ENCODE measurements at regions not wholly inside any gene's neighbourhood (a gene's known extent, or its start where the extent isn't known, plus 50 kb on each side); places are given as distances from the start of the nearest gene placed in this dataset.

DNA sequence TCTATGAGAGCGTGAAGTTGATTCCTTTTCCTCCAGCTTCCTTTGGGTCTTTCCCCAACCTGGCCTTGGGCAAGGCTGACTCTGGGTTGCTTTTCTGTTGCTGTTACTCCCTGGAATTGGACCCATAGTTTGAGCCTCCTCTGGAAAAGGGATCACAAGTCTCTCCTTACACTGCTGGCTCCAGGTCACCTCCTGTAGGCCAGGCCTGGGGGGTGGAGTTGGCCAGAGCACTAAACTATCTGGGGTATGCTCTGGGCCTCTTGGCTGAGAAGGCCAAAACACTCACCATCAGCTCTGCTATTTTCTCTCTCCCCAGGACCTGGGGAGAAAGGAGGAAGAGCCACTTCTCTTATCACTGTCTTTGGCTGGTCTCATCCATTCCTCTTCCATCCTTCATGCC lies 56.5 kb upstream of the NCOA1 start:
- DNase-seq = peak; percentile 47
- Histone ChIP-seq H3K27ac (no peak overlapping the region), H3K36me3 (ENCODE audit: low read depth, missing control alignments) (no peaks in the 10 kb centered on the region), H3K27me3 (no peaks in the 10 kb centered on the region), H3K9me3 (no peaks in the 10 kb centered on the region), H3K4me1 (peaks cover 8% of the 10 kb centered on the region), H3K4me3 (no peak overlapping the region)
- WGBS, 2 donors = 84 to 100% methylated on average over 1 of the region's 1 CpG
- TF ChIP-seq CTCF (IDR thresholded peaks at IDR 0.05) = no peak
- no peak for TF ChIP-seq POLR2A (IDR thresholded peaks at IDR 0.05)
- intact Hi-C loops (cut with DNase I; ENCODE audit: low total_unique reads) = no loop called here

DNA sequence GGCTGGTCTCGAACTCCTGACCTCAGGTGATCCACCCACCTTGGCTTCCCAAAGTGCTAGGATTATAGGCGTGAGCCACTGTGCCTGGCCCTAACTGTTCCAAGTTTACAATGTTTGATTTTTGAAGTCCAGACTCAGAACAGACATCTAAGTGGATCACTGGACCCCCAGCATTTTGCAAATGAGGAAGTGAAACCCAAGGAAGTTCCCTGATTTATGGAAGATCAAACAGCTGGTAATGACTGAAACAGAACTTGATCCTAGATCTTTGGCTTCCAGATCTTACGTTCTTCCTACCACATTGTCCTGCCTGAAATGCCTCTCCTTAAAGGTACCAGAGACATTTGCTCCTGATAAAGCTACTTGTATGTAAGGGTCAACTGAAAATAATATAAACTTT lies 58.3 kb upstream of the NCOA1 start:
- intact Hi-C loops (cut with DNase I; ENCODE audit: low total_unique reads) = no loop called here
- no peaks in the 10 kb centered on the region for H3K9me3 ChIP-seq
- H3K27ac ChIP-seq = no peak overlapping the region
- DNase-seq = no peak
- no peak overlapping the region for H3K4me3 ChIP-seq
- H3K27me3 ChIP-seq = no peaks in the 10 kb centered on the region
- TF ChIP-seq CTCF (IDR thresholded peaks at IDR 0.05) = no peak
- no peak for TF ChIP-seq POLR2A (IDR thresholded peaks at IDR 0.05)
- H3K4me1 ChIP-seq = peaks cover 8% of the 10 kb centered on the region
- WGBS, 2 donors = 80% methylated on average over 3 of the region's 3 CpGs
- H3K36me3 ChIP-seq (ENCODE audit: low read depth, missing control alignments) = no peaks in the 10 kb centered on the region

DNA sequence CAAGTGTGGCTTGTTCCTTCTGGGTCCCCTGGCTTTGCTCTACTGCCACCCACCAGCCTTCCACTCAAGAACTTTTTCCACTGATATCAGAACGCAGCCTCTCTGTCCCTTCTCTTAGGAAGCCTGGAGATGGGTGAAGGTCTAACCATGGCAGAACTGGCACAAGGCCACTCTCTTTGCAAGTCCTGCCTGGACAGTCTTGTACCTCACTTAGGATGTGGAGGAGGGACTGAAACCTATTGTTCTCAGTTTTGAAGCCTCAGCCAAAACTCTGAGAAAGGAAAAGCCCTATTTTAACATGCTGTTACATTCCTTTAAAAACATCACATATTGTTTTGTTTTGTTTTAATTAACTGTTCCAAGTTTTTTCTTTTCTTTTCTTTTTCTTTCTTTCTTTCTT lies 58.9 kb upstream of the NCOA1 start:
- H3K36me3 ChIP-seq (ENCODE audit: low read depth, missing control alignments) = no peaks in the 10 kb centered on the region
- H3K4me3 ChIP-seq = no peak overlapping the region
- H3K4me1 ChIP-seq = peaks cover 8% of the 10 kb centered on the region
- no peak overlapping the region for H3K27ac ChIP-seq
- no peak for DNase-seq
- no peaks in the 10 kb centered on the region for H3K9me3 ChIP-seq
- intact Hi-C loops (cut with DNase I; ENCODE audit: low total_unique reads) = no loop called here
- no peak for TF ChIP-seq CTCF (IDR thresholded peaks at IDR 0.05)
- TF ChIP-seq POLR2A (IDR thresholded peaks at IDR 0.05) = no peak
- no peaks in the 10 kb centered on the region for H3K27me3 ChIP-seq
- WGBS, 2 donors = 50 to 72% methylated on average over 1 of the region's 1 CpG

GRCh38 chr2:24429197-24430074 lies 61.6 kb upstream of the NCOA1 start:
- no peaks in the 10 kb centered on the region for H3K9me3 ChIP-seq
- TF ChIP-seq POLR2A (IDR thresholded peaks at IDR 0.05) = no peak
- no peak for TF ChIP-seq CTCF (IDR thresholded peaks at IDR 0.05)
- intact Hi-C loops (cut with DNase I; ENCODE audit: low total_unique reads) = no loop called here
- H3K4me1 ChIP-seq = no peaks in the 10 kb centered on the region
- no peaks in the 10 kb centered on the region for H3K27me3 ChIP-seq
- DNase-seq = no peak
- H3K4me3 ChIP-seq = no peak overlapping the region
- 75 to 81% methylated on average over 14 of the region's 14 CpGs for WGBS, 2 donors
- no peak overlapping the region for H3K27ac ChIP-seq
- no peaks in the 10 kb centered on the region for H3K36me3 ChIP-seq (ENCODE audit: low read depth, missing control alignments)

DNA sequence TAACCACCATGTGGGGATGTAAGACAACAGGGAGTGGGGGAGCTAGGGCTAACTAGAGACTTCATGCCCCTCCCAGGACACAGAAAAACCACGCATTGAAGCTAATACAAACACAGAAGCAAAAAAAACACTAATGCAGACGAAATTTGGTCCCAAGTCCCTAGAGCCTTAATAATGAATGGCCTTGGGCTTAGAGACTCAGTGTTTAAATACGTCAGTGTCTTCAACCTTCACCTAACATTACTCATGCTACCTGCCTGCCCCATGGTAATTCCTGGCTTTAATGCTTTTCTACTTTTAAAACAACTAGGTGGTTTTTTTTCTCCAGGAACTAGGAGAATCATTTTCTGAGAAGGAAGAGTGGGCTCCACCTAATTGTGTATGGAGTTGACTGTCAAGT lies 64.1 kb upstream of the ITSN2 start:
- whole genome bisulfite sequencing, 2 donors = 89 to 93% methylated on average over 3 of the region's 3 CpGs

More for the DNA sequence above, 64.1 kb upstream of the ITSN2 start:
- intact Hi-C loops (cut with DNase I; ENCODE audit: low total_unique reads) = no loop called here
- no peak overlapping the region for H3K4me3 ChIP-seq
- no peak for DNase-seq
- TF ChIP-seq CTCF (IDR thresholded peaks at IDR 0.05) = no peak
- no peak for TF ChIP-seq POLR2A (IDR thresholded peaks at IDR 0.05)
- no peaks in the 10 kb centered on the region for H3K9me3 ChIP-seq
- H3K4me1 ChIP-seq = no peaks in the 10 kb centered on the region
- no peaks in the 10 kb centered on the region for H3K36me3 ChIP-seq (ENCODE audit: low read depth, missing control alignments)
- no peaks in the 10 kb centered on the region for H3K27me3 ChIP-seq
- H3K27ac ChIP-seq = no peak overlapping the region

All from testis (tissue), 2 donors.